Naive thymus-derived CD4-positive, alpha-beta T cell (primary cell): ENCODE measurements at regions not wholly inside any gene's neighbourhood (a gene's known extent, or its start where the extent isn't known, plus 50 kb on each side); places are given as distances from the start of the nearest gene placed in this dataset.

ENCODE experiments used
- ATAC-seq: fragments of 150-1000 bp; cut with Tn5 transposase; 2 replicates; pipeline ENCODE4 v1.10.0; 2021; ENCODE audit warnings: mild to moderate bottlenecking, moderate library complexity
- CTCF ChIA-PET: fragments of 350-600 bp; sonication (Branson Sonifier 250); formaldehyde crosslinking; loops from one replicate; lab custom pipeline; 2021; ENCODE audit warnings: antibody characterized with exemption; lab: Charles Lee
- POLR2A ChIA-PET: fragments of 350-600 bp; sonication (Branson Sonifier 250); formaldehyde crosslinking; loops from one replicate; lab custom pipeline; 2021; ENCODE audit warnings: antibody characterized with exemption, inconsistent platforms; lab: Charles Lee
- DNase-seq, 9 donors: peaks; one replicate each; pipeline versions ENCODE4 v3.0.0 to v3.0.0-alpha.2; 2020 to 2022; ENCODE audit warnings: mixed read lengths in 1 of 9
- H3K27ac ChIP-seq: one replicate; pipeline ENCODE4 v1.7.0; 2013; ENCODE audit warnings: mild to moderate bottlenecking, low read depth, low read length, moderate library complexity
- H3K27me3 ChIP-seq, 2 donors: one replicate each; pipeline ENCODE4 v1.7.0; 2013; ENCODE audit warnings: low read length in 2 of 2, mild to moderate bottlenecking in 2 of 2, moderate library complexity in 2 of 2; ENCODE audit not compliant: control insufficient read depth in 2 of 2, insufficient read depth in 2 of 2
- H3K36me3 ChIP-seq, 3 experiments: 1 replicate in 2 of 3; 2 replicates in 1 of 3; pipeline ENCODE4 v1.7.0; 2013; ENCODE audit warnings: low read length in 3 of 3, mild to moderate bottlenecking in 3 of 3, moderate library complexity in 1 of 3; ENCODE audit not compliant: insufficient read depth in 3 of 3, control insufficient read depth in 2 of 3
- H3K4me1 ChIP-seq, 2 donors: one replicate each; pipeline ENCODE4 v1.7.0; 2013; ENCODE audit warnings: low read length in 2 of 2, mild to moderate bottlenecking in 2 of 2, moderate library complexity in 1 of 2; ENCODE audit not compliant: control insufficient read depth in 2 of 2, insufficient read depth in 2 of 2
- H3K4me3 ChIP-seq: 2 replicates; pipeline ENCODE4 v1.7.0; 2013; ENCODE audit warnings: mild to moderate bottlenecking, low read length
- H3K9me3 ChIP-seq, 3 experiments: 1 replicate in 2 of 3; 2 replicates in 1 of 3; pipeline ENCODE4 v1.7.0; 2013; ENCODE audit warnings: low read length in 3 of 3; ENCODE audit not compliant: control insufficient read depth in 2 of 3
- H3K27ac Mint-ChIP-seq, 9 donors: one replicate each; pipeline ENCODE4 v1.8.0; 2020 to 2022; ENCODE audit warnings: mixed read lengths in 9 of 9, mild to moderate bottlenecking in 8 of 9, moderate library complexity in 5 of 9, inconsistent platforms in 2 of 9
- H3K27me3 Mint-ChIP-seq, 5 donors: one replicate each; pipeline ENCODE4 v1.8.0; 2021 to 2022; ENCODE audit warnings: mixed read lengths in 5 of 5, mild to moderate bottlenecking in 1 of 5
- H3K36me3 Mint-ChIP-seq, 5 donors: one replicate each; pipeline ENCODE4 v1.8.0; 2020 to 2022; ENCODE audit warnings: mixed read lengths in 5 of 5, mild to moderate bottlenecking in 3 of 5, inconsistent platforms in 1 of 5
- H3K4me1 Mint-ChIP-seq, 7 donors: one replicate each; pipeline ENCODE4 v1.8.0; 2020 to 2022; ENCODE audit warnings: mixed read lengths in 7 of 7, mild to moderate bottlenecking in 3 of 7, inconsistent platforms in 1 of 7
- H3K4me3 Mint-ChIP-seq, 10 donors: one replicate each; pipeline ENCODE4 v1.8.0; 2020 to 2022; ENCODE audit warnings: mild to moderate bottlenecking in 10 of 10, mixed read lengths in 10 of 10, moderate library complexity in 6 of 10, inconsistent platforms in 2 of 10
- H3K9me3 Mint-ChIP-seq, 11 donors: one replicate each; pipeline ENCODE4 v1.8.0; 2020 to 2022; ENCODE audit warnings: mixed read lengths in 11 of 11, mild to moderate bottlenecking in 4 of 11, inconsistent platforms in 1 of 11, moderate library complexity in 1 of 11
- intact Hi-C, 2 donors: fragments of 100-400 bp; cut with micrococcal nuclease; formaldehyde crosslinking; loops; one replicate each; pipeline ENCODE4 v1.15.1; 2023

DNA sequence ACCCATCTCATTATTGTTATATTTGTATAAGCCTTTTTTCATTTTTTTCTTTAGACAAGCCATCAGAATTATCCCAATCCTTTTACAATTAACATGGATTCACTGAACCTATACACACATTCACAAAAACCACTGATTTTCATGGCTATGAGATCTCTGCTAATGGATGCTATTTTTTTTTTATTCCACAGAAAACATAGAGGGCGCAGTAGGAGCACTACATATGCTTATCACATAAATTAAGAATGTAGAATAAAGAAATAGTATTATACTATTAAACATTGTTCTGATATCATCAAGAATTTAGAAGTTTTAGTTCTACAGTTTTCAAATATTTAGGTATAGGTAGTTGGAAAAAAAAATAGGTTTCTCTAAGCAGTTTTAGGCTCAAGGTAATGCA, 1477.4 kb downstream of the ARAP2 start:
- no peak for ATAC-seq
- ChIA-PET POLR2A (no interaction called here), CTCF (no interaction called here)
- H3K27ac Mint-ChIP-seq = no peak overlapping the region
- Histone ChIP-seq H3K27ac (no peak overlapping the region), H3K4me1 (no peaks in the 10 kb centered on the region), H3K9me3 (no peaks in the 10 kb centered on the region), H3K4me3 (no peak overlapping the region), H3K36me3 (no peaks in the 10 kb centered on the region), H3K27me3 (no peaks in the 10 kb centered on the region)
- H3K4me1 Mint-ChIP-seq = no peaks in the 10 kb centered on the region
- peaks cover 0 to 7% (median 3%) of the 10 kb centered on the region in 11 donors for H3K9me3 Mint-ChIP-seq
- intact Hi-C loops = no loop called here
- H3K4me3 Mint-ChIP-seq = no peak overlapping the region
- H3K36me3 Mint-ChIP-seq = no peaks in the 10 kb centered on the region
- DNase-seq = no peak
- H3K27me3 Mint-ChIP-seq = no peaks in the 10 kb centered on the region

DNA sequence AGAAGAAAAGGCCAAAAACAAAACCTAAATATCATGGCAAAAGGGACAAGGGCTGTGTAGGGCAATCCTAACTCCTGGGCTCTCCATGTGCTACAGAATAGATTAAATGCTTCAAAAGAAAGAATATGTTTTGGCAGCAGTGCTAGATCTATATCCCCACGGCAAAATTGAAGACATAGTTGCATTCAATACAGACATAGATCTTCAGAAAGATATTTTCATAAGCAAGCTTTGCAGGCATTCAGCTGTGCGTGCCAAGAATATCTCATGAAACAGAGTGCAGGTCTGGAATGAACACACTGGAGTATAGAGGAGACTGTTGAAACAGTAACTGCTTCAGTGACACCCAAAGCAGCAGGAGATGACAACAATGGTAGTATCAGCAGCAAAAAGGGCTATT, 1476.9 kb downstream of the ARAP2 start:
- ATAC-seq (no peak), DNase-seq (no peak)
- Mint-ChIP-seq H3K4me3 (no peak overlapping the region), H3K36me3 (no peaks in the 10 kb centered on the region), H3K27me3 (no peaks in the 10 kb centered on the region), H3K9me3 (peaks cover 0 to 7% (median 3%) of the 10 kb centered on the region in 11 donors), H3K27ac (no peak overlapping the region), H3K4me1 (no peaks in the 10 kb centered on the region)
- intact Hi-C loops = no loop called here
- no peak overlapping the region for H3K4me3 ChIP-seq
- POLR2A ChIA-PET = no interaction called here
- no peaks in the 10 kb centered on the region for H3K27me3 ChIP-seq
- H3K4me1 ChIP-seq = no peaks in the 10 kb centered on the region
- H3K27ac ChIP-seq = no peak overlapping the region
- no peaks in the 10 kb centered on the region for H3K36me3 ChIP-seq
- CTCF ChIA-PET = no interaction called here
- no peaks in the 10 kb centered on the region for H3K9me3 ChIP-seq

DNA sequence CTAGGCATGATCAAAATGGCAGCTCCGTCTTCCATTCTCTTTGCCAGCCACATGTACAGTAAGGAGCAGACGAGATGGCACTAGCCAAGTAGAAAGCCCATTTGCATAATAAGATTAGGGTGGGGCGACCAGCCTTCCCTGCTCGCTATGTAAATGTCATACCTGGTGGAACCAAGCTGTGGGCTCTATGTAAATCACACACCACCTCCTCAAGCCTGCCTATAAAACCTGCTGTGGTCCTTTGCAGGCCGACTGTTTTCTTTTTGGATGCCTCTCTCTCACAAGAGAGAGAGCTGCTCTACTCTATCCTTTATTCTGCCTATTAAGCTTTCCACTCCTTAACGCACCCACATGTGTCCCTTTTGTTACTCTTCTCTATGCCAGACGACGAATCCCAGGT, 1472.7 kb downstream of the ARAP2 start:
- Histone ChIP-seq H3K36me3 (no peaks in the 10 kb centered on the region), H3K27ac (no peak overlapping the region), H3K4me3 (no peak overlapping the region), H3K4me1 (no peaks in the 10 kb centered on the region), H3K9me3 (no peaks in the 10 kb centered on the region), H3K27me3 (no peaks in the 10 kb centered on the region)
- Mint-ChIP-seq H3K4me3 (no peak overlapping the region), H3K27me3 (no peaks in the 10 kb centered on the region), H3K27ac (no peak overlapping the region), H3K36me3 (no peaks in the 10 kb centered on the region), H3K9me3 (peaks cover 0 to 10% (median 5%) of the 10 kb centered on the region in 11 donors), H3K4me1 (no peaks in the 10 kb centered on the region)
- ChIA-PET POLR2A (no interaction called here), CTCF (no interaction called here)
- DNase-seq = no peak
- no peak for ATAC-seq
- intact Hi-C loops = no loop called here

DNA sequence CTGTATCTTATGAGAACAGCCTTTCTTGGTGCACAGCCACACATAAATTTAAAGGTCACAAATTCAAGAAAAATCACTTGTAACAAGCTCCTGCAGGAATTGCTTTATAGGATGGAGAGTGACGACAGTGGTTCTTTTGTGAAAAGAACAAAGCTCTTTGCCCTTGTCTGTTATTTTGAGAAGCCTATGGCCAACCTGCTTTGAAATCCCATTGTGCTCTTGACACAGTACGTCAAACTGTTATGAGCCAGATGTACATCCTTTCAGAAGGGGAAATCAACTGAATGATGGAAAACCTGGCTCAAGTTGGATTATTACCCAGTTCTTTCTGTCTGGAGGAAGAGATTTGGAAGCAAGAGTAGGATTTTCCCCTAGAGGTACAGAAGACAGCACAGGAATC, 1454.2 kb downstream of the ARAP2 start:
- Mint-ChIP-seq H3K27me3 (no peaks in the 10 kb centered on the region), H3K4me1 (no peaks in the 10 kb centered on the region), H3K4me3 (no peak overlapping the region), H3K9me3 (peaks cover 0 to 19% (median under 1%) of the 10 kb centered on the region in 11 donors), H3K36me3 (no peaks in the 10 kb centered on the region), H3K27ac (no peak overlapping the region)
- no peaks in the 10 kb centered on the region for H3K9me3 ChIP-seq
- no peaks in the 10 kb centered on the region for H3K36me3 ChIP-seq
- intact Hi-C loops = no loop called here
- no peak overlapping the region for H3K27ac ChIP-seq
- H3K4me3 ChIP-seq = no peak overlapping the region
- ATAC-seq (no peak), DNase-seq (no peak)
- no peaks in the 10 kb centered on the region for H3K4me1 ChIP-seq
- H3K27me3 ChIP-seq = no peaks in the 10 kb centered on the region
- CTCF ChIA-PET = no interaction called here
- POLR2A ChIA-PET = no interaction called here

DNA sequence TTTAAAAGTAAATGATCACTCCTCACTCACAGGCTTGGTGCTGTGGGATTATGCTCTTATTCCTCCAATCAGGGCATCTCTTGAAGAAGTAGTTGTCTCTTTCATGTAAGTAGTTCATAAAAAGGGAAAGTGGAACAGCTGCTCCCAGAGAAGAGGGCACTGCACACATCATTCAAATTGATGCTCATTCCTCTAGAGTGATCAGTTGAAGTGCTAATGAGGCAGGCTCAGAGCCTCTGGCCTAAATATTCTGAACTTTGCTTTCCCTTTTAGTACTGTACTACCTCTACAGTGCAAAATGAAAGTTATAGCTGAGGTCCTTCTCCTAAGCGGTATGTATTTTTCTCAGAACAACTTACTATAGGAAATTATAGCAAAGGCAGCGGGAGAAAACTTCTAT, 1453.1 kb downstream of the ARAP2 start:
- CTCF ChIA-PET = no interaction called here
- Mint-ChIP-seq H3K27me3 (no peaks in the 10 kb centered on the region), H3K9me3 (peaks cover 0 to 25% (median 1%) of the 10 kb centered on the region in 11 donors), H3K4me1 (no peaks in the 10 kb centered on the region), H3K27ac (no peak overlapping the region), H3K4me3 (no peak overlapping the region), H3K36me3 (no peaks in the 10 kb centered on the region)
- POLR2A ChIA-PET = no interaction called here
- Histone ChIP-seq H3K27me3 (no peaks in the 10 kb centered on the region), H3K9me3 (no peaks in the 10 kb centered on the region), H3K4me1 (no peaks in the 10 kb centered on the region), H3K27ac (no peak overlapping the region), H3K4me3 (no peak overlapping the region), H3K36me3 (no peaks in the 10 kb centered on the region)
- ATAC-seq (no peak), DNase-seq (no peak)
- intact Hi-C loops = no loop called here

DNA sequence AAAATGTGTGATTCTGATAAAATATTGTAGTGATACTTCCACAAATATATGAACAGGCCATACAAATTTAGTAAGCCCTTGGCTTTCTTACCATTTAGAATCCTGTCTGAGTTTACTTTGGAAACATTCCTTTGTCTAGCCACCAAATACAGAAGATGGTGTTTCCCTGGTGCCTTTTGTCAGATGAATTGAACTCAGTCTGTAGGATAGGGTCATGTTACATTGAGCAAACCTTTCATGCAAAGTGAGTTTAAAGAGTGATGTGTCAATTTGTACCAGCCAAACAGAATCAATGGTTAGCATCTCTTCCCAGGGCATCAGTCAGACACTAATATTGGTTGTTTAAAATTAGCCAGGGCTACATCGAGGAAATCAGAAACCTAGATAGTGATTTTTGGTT, 1443.4 kb downstream of the ARAP2 start:
- ChIA-PET CTCF (no interaction called here), POLR2A (no interaction called here)
- Histone ChIP-seq H3K27ac (no peak overlapping the region), H3K4me1 (no peaks in the 10 kb centered on the region), H3K4me3 (no peak overlapping the region), H3K36me3 (no peaks in the 10 kb centered on the region), H3K9me3 (no peaks in the 10 kb centered on the region), H3K27me3 (no peaks in the 10 kb centered on the region)
- H3K36me3 Mint-ChIP-seq = no peaks in the 10 kb centered on the region
- intact Hi-C loops = no loop called here
- no peak overlapping the region for H3K4me3 Mint-ChIP-seq
- no peak for DNase-seq
- H3K27me3 Mint-ChIP-seq = no peaks in the 10 kb centered on the region
- peaks cover 0 to 24% (median 2%) of the 10 kb centered on the region in 11 donors for H3K9me3 Mint-ChIP-seq
- no peaks in the 10 kb centered on the region for H3K4me1 Mint-ChIP-seq
- H3K27ac Mint-ChIP-seq = no peak overlapping the region
- ATAC-seq = no peak

DNA sequence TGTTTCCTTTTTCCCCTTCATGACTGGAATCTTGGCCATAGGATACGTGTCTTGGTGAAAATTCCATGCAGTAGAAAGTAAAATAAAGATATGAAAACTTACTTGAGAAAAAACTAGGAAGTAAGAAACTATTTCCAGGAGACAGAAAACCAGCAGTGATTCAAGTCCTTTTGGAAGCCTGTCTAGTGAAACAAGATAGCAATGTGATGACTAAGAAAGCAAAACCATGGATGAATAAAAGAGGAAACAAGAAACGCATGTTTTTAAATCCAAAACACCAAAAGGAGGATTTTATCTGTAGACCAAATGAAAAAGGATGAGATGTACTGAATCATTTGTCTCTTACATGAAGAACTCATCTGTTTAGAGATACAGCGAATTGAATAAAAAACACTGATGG, 1430.0 kb downstream of the ARAP2 start:
- ATAC-seq (no peak), DNase-seq (no peak)
- H3K9me3 ChIP-seq = no peaks in the 10 kb centered on the region
- Mint-ChIP-seq H3K36me3 (no peaks in the 10 kb centered on the region), H3K4me3 (no peak overlapping the region), H3K27ac (no peak overlapping the region), H3K4me1 (no peaks in the 10 kb centered on the region), H3K27me3 (no peaks in the 10 kb centered on the region), H3K9me3 (peaks cover 0 to 11% (median 0%) of the 10 kb centered on the region in 11 donors)
- H3K4me3 ChIP-seq = no peak overlapping the region
- intact Hi-C loops = no loop called here
- H3K4me1 ChIP-seq = no peaks in the 10 kb centered on the region
- POLR2A ChIA-PET = no interaction called here
- no peak overlapping the region for H3K27ac ChIP-seq
- no peaks in the 10 kb centered on the region for H3K36me3 ChIP-seq
- CTCF ChIA-PET = no interaction called here
- no peaks in the 10 kb centered on the region for H3K27me3 ChIP-seq
